Pancreas (tissue), 10 donors: ENCODE measurements at regions not wholly inside any gene's neighbourhood (a gene's known extent, or its start where the extent isn't known, plus 50 kb on each side); places are given as distances from the start of the nearest gene placed in this dataset.

Source experiments
- ATAC-seq, 4 donors: fragments of 200-7000 bp; cut with Tn5 transposase; one replicate each; pipeline versions ENCODE4 v1.8.0 to v1.9.1; 2020; ENCODE audit warnings: mild to moderate bottlenecking in 4 of 4, moderate library complexity in 4 of 4
- DNase-seq, 6 donors: peaks; one replicate each; pipeline ENCODE4 v3.0.0-alpha.2; 2020
- FAIRE-seq: peaks from 2 replicates; lab custom pipeline; 2012; peaks lifted over from hg19 to GRCh38; lab: Jason Lieb, UNC
- H3K27ac ChIP-seq, 4 donors: fragments of 200-600 bp; sonication (generic); 1 replicate in 3 of 4; 2 replicates in 1 of 4; pipeline versions ENCODE4 v1.5.0 to v1.8.0; 2020
- H3K27me3 ChIP-seq, 4 donors: fragments of 200-600 bp; one replicate each; pipeline ENCODE4 v1.8.0; 2021
- H3K36me3 ChIP-seq, 3 donors: fragments of 200-600 bp; sonication (generic) in 1 of 3; one replicate each; pipeline versions ENCODE4 v1.5.0 to v1.8.0; 2020 to 2021
- H3K4me1 ChIP-seq, 3 donors: fragments of 200-600 bp; one replicate each; pipeline ENCODE4 v1.8.0; 2021
- H3K4me3 ChIP-seq, 4 donors: fragments of 200-600 bp; sonication (generic) in 2 of 4; one replicate each; pipeline versions ENCODE4 v1.5.0 to v1.8.0; 2020 to 2021
- H3K9me3 ChIP-seq, 4 donors: fragments of 200-600 bp; one replicate each; pipeline ENCODE4 v1.8.0; 2021
- WGBS, 2 donors: extraction: QIAGEN DNeasy Blood & Tissue Kit; methylation state at CpG; one replicate each; pipeline ENCODE4 v1.1.7; 2013; 5-methylcytosine and 5-hydroxymethylcytosine counted together
- intact Hi-C, 3 donors: fragments of 100-400 bp; cut with DNase I; formaldehyde crosslinking; loops; one replicate each; pipeline versions ENCODE4 v1.11.1 to v1.14.2; 2022
- TF ChIP-seq, protein P1 (sequence below), 4 donors: fragments of 200-600 bp; sonication (generic) in 3 of 4; IDR thresholded peaks; one replicate each; pipeline versions ENCODE4 v1.5.0 to v1.8.0; 2021; ENCODE audit warnings: antibody characterized with exemption in 4 of 4
- donor health status: healthy with polysubstance abuse.
- donor health status: DM: no; HTN: no; CAD: no; lungs with moderate emphysema.
- donor health status: DM: no; HTN: no; CAD: no.
- donor health status: control.
- donor health status: control.
- donor health status: Bipolar disorder and iron deficiency.
- donor health status: DM: yes; HTN: yes; CAD: no.
- donor health status: DM: no; HTN: no; CAD: no.
- donor health status: DM: no; HTN: no; CAD: no.
- donor health status: DM: yes; HTN: yes; CAD: no.

DNA sequence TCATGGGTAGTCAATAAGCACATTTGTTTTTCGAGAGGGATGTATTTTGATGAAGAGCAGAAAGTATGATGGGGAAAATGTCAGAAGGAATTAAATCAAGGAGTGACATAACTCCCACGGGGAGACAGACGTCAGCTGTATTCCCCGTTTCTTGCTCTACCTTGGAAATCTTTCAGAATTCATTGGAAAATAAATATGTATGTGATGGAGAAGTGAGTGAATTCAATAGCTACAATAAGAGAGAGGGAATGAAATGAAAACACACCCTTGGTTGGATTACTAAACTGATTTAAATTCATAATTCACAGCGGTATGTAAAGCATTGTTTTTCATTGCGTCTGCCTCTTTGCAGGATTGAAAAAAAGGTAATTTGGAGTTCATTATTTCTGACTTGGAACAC, 209.7 kb upstream of the KLF4 start:
- 59 to 72% methylated on average over 6 of the region's 6 CpGs for WGBS, 2 donors

GRCh38 chr9:107698779-107699178, 209.2 kb upstream of the KLF4 start:
- TF ChIP-seq, protein P1, sequence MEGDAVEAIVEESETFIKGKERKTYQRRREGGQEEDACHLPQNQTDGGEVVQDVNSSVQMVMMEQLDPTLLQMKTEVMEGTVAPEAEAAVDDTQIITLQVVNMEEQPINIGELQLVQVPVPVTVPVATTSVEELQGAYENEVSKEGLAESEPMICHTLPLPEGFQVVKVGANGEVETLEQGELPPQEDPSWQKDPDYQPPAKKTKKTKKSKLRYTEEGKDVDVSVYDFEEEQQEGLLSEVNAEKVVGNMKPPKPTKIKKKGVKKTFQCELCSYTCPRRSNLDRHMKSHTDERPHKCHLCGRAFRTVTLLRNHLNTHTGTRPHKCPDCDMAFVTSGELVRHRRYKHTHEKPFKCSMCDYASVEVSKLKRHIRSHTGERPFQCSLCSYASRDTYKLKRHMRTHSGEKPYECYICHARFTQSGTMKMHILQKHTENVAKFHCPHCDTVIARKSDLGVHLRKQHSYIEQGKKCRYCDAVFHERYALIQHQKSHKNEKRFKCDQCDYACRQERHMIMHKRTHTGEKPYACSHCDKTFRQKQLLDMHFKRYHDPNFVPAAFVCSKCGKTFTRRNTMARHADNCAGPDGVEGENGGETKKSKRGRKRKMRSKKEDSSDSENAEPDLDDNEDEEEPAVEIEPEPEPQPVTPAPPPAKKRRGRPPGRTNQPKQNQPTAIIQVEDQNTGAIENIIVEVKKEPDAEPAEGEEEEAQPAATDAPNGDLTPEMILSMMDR (IDR thresholded peaks at IDR 0.05), result no peak
- intact Hi-C loops, result no loop called here
- H3K4me3 ChIP-seq, result no peak overlapping the region
- H3K27ac ChIP-seq, result no peak overlapping the region
- H3K4me1 ChIP-seq, result no peaks in the 10 kb centered on the region
- no peak for FAIRE-seq
- no peaks in the 10 kb centered on the region for H3K9me3 ChIP-seq
- WGBS, 2 donors, result 39 to 64% methylated on average over 4 of the region's 4 CpGs
- ATAC-seq, result no peak
- no peak for DNase-seq
- H3K27me3 ChIP-seq, result no peaks in the 10 kb centered on the region
- H3K36me3 ChIP-seq, result no peaks in the 10 kb centered on the region

More for the DNA sequence above, 209.7 kb upstream of the KLF4 start:
- H3K4me3 ChIP-seq, result no peak overlapping the region
- H3K4me1 ChIP-seq, result no peaks in the 10 kb centered on the region
- DNase-seq (no peak), ATAC-seq (no peak), FAIRE-seq (no peak)
- no peaks in the 10 kb centered on the region for H3K36me3 ChIP-seq
- no peaks in the 10 kb centered on the region for H3K9me3 ChIP-seq
- intact Hi-C loops, result no loop called here
- H3K27ac ChIP-seq, result no peak overlapping the region
- TF ChIP-seq, protein P1 (IDR thresholded peaks at IDR 0.05), result no peak
- H3K27me3 ChIP-seq, result no peaks in the 10 kb centered on the region

DNA sequence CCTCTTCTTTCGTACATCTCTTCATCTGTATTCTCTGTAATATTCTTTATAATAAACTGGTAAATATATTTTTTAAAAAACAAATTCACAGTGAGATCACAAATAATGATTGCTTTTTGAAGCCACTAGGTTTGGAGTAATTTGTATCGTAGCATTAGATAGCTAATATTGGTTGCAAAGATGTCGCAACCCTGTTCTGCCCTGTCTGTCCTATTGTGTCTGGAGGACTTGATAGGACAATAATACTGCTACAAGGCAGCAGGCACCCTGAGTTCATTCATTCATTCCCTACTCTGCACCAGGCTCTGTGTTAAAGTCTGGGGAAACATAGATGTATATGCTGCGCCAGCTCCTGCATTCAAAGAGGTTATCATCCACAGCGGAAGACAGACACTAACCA, 206.7 kb upstream of the KLF4 start:
- H3K9me3 ChIP-seq, result no peaks in the 10 kb centered on the region
- no peak for ATAC-seq
- H3K27me3 ChIP-seq, result no peaks in the 10 kb centered on the region
- WGBS, 2 donors, result 92 to 95% methylated on average over 5 of the region's 5 CpGs
- no peak for FAIRE-seq
- intact Hi-C loops, result no loop called here
- H3K36me3 ChIP-seq, result no peaks in the 10 kb centered on the region
- TF ChIP-seq, protein P1 (IDR thresholded peaks at IDR 0.05), result no peak
- no peak overlapping the region for H3K4me3 ChIP-seq
- H3K4me1 ChIP-seq, result no peaks in the 10 kb centered on the region
- H3K27ac ChIP-seq, result no peak overlapping the region
- no peak for DNase-seq

DNA sequence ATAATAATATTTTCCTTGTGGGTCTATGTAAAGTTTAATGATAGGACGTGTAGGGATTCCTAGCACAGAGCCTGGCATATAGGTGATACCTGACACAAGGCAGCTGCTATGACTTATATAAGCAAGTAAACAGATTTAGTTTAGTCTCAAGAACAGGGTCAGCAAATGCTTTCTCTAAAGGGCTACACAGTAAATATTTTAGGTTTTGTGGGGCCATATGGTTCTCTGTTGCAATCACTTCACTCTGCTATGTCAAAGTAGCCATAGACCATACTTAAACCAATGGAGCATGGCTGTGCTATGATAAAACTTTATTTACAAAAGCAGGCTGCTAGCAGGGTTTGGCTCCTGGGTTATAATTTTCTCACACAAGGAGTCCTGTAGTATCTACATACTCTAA, 204.8 kb upstream of the KLF4 start:
- intact Hi-C loops, result no loop called here
- TF ChIP-seq, protein P1 (IDR thresholded peaks at IDR 0.05), result no peak
- Histone ChIP-seq H3K4me1 (no peaks in the 10 kb centered on the region), H3K36me3 (no peaks in the 10 kb centered on the region), H3K9me3 (no peaks in the 10 kb centered on the region), H3K27ac (no peak overlapping the region), H3K4me3 (no peak overlapping the region), H3K27me3 (no peaks in the 10 kb centered on the region)
- 64 to 77% methylated on average over 1 of the region's 1 CpG for WGBS, 2 donors
- no peak for FAIRE-seq
- no peak for DNase-seq
- no peak for ATAC-seq

DNA sequence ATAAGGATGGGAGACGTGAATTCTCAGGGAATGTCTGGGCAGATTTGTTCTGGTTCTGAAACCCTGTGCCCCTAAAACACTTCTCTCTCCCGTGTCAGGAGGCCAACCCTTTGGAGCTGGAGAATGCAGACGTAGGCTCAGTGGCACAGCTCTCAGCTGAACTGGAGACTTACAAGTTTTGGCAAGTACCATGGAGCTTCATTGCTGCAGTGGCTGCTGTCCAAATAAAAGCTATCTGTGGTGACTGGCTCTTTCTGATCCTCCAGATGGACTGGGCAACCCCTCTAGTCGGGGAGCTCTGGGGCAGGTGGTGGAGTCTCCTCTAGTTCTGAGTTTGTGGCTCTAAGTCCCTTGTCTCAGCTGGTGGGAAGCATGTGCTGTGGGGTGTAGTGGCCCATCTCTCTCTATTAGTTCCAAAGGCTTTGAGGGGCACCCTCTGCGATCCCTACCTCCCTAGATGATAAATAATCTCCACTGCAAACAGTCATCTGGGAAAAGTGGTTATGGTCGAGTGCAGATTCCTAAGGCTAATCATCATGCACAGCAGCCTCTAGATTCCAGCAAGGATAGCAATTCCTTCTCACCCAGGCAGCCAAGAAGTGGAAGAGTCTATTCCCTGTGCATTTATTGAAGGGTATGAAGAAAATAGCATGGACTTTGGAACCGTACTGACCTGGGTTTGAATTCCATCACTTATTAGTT, 204.2 kb upstream of the KLF4 start:
- ATAC-seq (no peak), DNase-seq (no peak), FAIRE-seq (no peak)
- no peaks in the 10 kb centered on the region for H3K9me3 ChIP-seq
- H3K4me1 ChIP-seq, result no peaks in the 10 kb centered on the region
- no peaks in the 10 kb centered on the region for H3K27me3 ChIP-seq
- WGBS, 2 donors, result 44 to 60% methylated on average over 7 of the region's 7 CpGs
- TF ChIP-seq, protein P1 (IDR thresholded peaks at IDR 0.05), result no peak
- intact Hi-C loops, result no loop called here
- no peak overlapping the region for H3K27ac ChIP-seq
- no peak overlapping the region for H3K4me3 ChIP-seq
- no peaks in the 10 kb centered on the region for H3K36me3 ChIP-seq
